Loucy (cell line): ENCODE measurements at regions not wholly inside any gene's neighbourhood (a gene's known extent, or its start where the extent isn't known, plus 50 kb on each side); places are given as distances from the start of the nearest gene placed in this dataset.

Experiments used
- EZH2phosphoT487 ChIP-seq: fragments of 200-600 bp; IDR thresholded peaks from 2 replicates; pipeline ENCODE4 v1.6.1; 2018; ENCODE audit warnings: antibody characterized with exemption, mild to moderate bottlenecking, moderate library complexity, borderline replicate concordance
- TF ChIP-seq, protein P1 (sequence below): fragments of 200-600 bp; sonication (generic); conservative IDR thresholded peaks from 2 replicates; pipeline ENCODE4 v1.5.1; 2014; ENCODE audit warnings: mild to moderate bottlenecking, antibody characterized with exemption, low read length

DNA sequence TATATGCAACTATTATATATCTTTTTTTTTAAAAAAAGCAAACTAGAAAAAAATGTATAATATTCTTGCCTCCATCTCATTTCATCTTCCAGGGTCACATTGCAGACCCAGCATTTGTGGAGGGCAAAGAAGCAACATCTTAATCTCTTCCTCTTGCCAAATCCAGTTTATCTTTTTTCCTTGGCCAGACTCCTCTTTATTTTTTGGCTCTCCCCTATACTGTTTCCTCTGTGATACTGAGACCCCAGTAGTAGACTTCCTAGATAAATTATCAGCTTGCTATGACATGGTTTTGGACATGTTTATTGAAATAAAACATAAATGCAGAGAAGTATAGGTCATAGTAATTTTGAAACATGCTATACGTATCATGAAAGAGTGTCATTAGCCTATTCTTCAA lies 303.8 kb upstream of the DDHD1 start:
- TF ChIP-seq, protein P1, sequence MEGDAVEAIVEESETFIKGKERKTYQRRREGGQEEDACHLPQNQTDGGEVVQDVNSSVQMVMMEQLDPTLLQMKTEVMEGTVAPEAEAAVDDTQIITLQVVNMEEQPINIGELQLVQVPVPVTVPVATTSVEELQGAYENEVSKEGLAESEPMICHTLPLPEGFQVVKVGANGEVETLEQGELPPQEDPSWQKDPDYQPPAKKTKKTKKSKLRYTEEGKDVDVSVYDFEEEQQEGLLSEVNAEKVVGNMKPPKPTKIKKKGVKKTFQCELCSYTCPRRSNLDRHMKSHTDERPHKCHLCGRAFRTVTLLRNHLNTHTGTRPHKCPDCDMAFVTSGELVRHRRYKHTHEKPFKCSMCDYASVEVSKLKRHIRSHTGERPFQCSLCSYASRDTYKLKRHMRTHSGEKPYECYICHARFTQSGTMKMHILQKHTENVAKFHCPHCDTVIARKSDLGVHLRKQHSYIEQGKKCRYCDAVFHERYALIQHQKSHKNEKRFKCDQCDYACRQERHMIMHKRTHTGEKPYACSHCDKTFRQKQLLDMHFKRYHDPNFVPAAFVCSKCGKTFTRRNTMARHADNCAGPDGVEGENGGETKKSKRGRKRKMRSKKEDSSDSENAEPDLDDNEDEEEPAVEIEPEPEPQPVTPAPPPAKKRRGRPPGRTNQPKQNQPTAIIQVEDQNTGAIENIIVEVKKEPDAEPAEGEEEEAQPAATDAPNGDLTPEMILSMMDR: no peak
- TF ChIP-seq EZH2phosphoT487: no peak
